WERI-Rb-1 (cell line): ENCODE measurements at regions not wholly inside any gene's neighbourhood (a gene's known extent, or its start where the extent isn't known, plus 50 kb on each side); places are given as distances from the start of the nearest gene placed in this dataset.

Experiments
- DNase-seq: peaks from one replicate; pipeline ENCODE4 v3.0.0-alpha.2; 2020
- H3K27ac ChIP-seq: fragments of 250-450 bp; sonication (Bioruptor Pico); 2 replicates; pipeline ENCODE4 v1.5.1; 2020; ENCODE audit warnings: mild to moderate bottlenecking, moderate library complexity
- H3K27me3 ChIP-seq: fragments of 250-450 bp; sonication (Bioruptor Pico); 2 replicates; pipeline ENCODE4 v1.5.1; 2021; ENCODE audit warnings: mild to moderate bottlenecking, low read depth, moderate library complexity; ENCODE audit not compliant: insufficient read depth, severe bottlenecking
- H3K36me3 ChIP-seq: fragments of 250-450 bp; sonication (Bioruptor Pico); 2 replicates; pipeline ENCODE4 v1.5.1; 2020; ENCODE audit warnings: mild to moderate bottlenecking, moderate library complexity
- H3K4me3 ChIP-seq: 2 replicates; pipeline ENCODE4 v1.5.1; 2011; ENCODE audit warnings: low read depth, mild to moderate bottlenecking, control low read depth, low read length
- H3K9me3 ChIP-seq: fragments of 250-450 bp; sonication (Bioruptor Pico); 2 replicates; pipeline ENCODE4 v1.5.1; 2021; ENCODE audit warnings: mild to moderate bottlenecking, moderate library complexity; ENCODE audit not compliant: severe bottlenecking
- CTCF ChIP-seq: IDR thresholded peaks from 2 replicates; pipeline ENCODE4 v1.5.1; 2011; ENCODE audit warnings: low read depth, mild to moderate bottlenecking, control low read depth, inconsistent platforms, low read length

GRCh38 chr21:43347461-43348169, 79.3 kb downstream of the SIK1 start:
- no peaks in the 10 kb centered on the region for H3K9me3 ChIP-seq
- H3K36me3 ChIP-seq: no peaks in the 10 kb centered on the region
- no peak overlapping the region for H3K4me3 ChIP-seq
- H3K27me3 ChIP-seq: no peaks in the 10 kb centered on the region
- no peak overlapping the region for H3K27ac ChIP-seq
- no peak for DNase-seq
- TF ChIP-seq CTCF: no peak

GRCh38 chr21:43346551-43346950, 80.4 kb downstream of the SIK1 start:
- Histone ChIP-seq H3K27me3 (no peaks in the 10 kb centered on the region), H3K36me3 (no peaks in the 10 kb centered on the region), H3K9me3 (no peaks in the 10 kb centered on the region), H3K4me3 (no peak overlapping the region), H3K27ac (no peak overlapping the region)
- TF ChIP-seq CTCF: no peak
- DNase-seq: no peak

- Histone ChIP-seq H3K27ac (no peak overlapping the region), H3K9me3 (no peaks in the 10 kb centered on the region), H3K4me3 (no peak overlapping the region), H3K27me3 (no peaks in the 10 kb centered on the region), H3K36me3 (no peaks in the 10 kb centered on the region)
- DNase-seq: no peak
- no peak for TF ChIP-seq CTCF
Observed at GRCh38 chr21:43345746-43346409, 81.1 kb downstream of the SIK1 start.

GRCh38 chr21:43345046-43345745, 81.7 kb downstream of the SIK1 start:
- H3K4me3 ChIP-seq: no peak overlapping the region
- no peaks in the 10 kb centered on the region for H3K36me3 ChIP-seq
- no peak overlapping the region for H3K27ac ChIP-seq
- no peaks in the 10 kb centered on the region for H3K9me3 ChIP-seq
- no peak for TF ChIP-seq CTCF
- H3K27me3 ChIP-seq: no peaks in the 10 kb centered on the region
- no peak for DNase-seq

- Histone ChIP-seq H3K27me3 (no peaks in the 10 kb centered on the region), H3K9me3 (peaks cover 3% of the 10 kb centered on the region), H3K27ac (no peak overlapping the region), H3K4me3 (no peak overlapping the region), H3K36me3 (no peaks in the 10 kb centered on the region)
- DNase-seq: no peak
- TF ChIP-seq CTCF: no peak
Observed at GRCh38 chr21:43343992-43344886, 82.7 kb downstream of the SIK1 start.
